Suprapubic skin (tissue), 4 donors: ENCODE measurements at regions not wholly inside any gene's neighbourhood (a gene's known extent, or its start where the extent isn't known, plus 50 kb on each side); places are given as distances from the start of the nearest gene placed in this dataset.
"Not testable (repeated sequence)": the region's sequence is repeated elsewhere in the genome, so short reads cannot be mapped to it uniquely, and the experiment has no call there.

ENCODE experiments used
- DNase-seq, 2 donors: peaks; one replicate each; pipeline ENCODE4 v3.0.0-alpha.2; 2019; ENCODE audit warnings: low spot score in 2 of 2
- H3K27ac ChIP-seq: fragments of 200-600 bp; sonication (generic); one replicate; pipeline ENCODE4 v1.5.1; 2019
- H3K27me3 ChIP-seq: fragments of 200-600 bp; sonication (generic); one replicate; pipeline ENCODE4 v1.5.1; 2019
- H3K36me3 ChIP-seq: fragments of 200-600 bp; sonication (generic); one replicate; pipeline ENCODE4 v1.5.1; 2019
- H3K4me1 ChIP-seq: fragments of 200-600 bp; sonication (generic); one replicate; pipeline ENCODE4 v1.5.1; 2019
- H3K4me3 ChIP-seq: fragments of 200-600 bp; sonication (generic); one replicate; pipeline ENCODE4 v1.5.1; 2019; ENCODE audit warnings: mild to moderate bottlenecking
- H3K9me3 ChIP-seq: fragments of 200-600 bp; sonication (generic); one replicate; pipeline ENCODE4 v1.5.1; 2019
- EP300 ChIP-seq: sonication (generic); formaldehyde crosslinking; IDR thresholded peaks from one replicate; pipeline ENCODE4 v1.6.1; 2017; ENCODE audit warnings: antibody characterized with exemption
- POLR2A ChIP-seq, 2 donors: fragments of 450-650 bp; IDR thresholded peaks; one replicate each; pipeline ENCODE4 v1.6.1; 2017; ENCODE audit warnings: antibody characterized with exemption in 2 of 2, mild to moderate bottlenecking in 2 of 2, moderate library complexity in 2 of 2
- POLR2AphosphoS5 ChIP-seq, 3 donors: sonication (generic); formaldehyde crosslinking; IDR thresholded peaks; one replicate each; pipeline ENCODE4 v1.6.1; 2017; ENCODE audit warnings: antibody characterized with exemption in 3 of 3
- WGBS: methylation state at CpG from one replicate; pipeline ENCODE4 v1.1.5; 2018; 5-methylcytosine and 5-hydroxymethylcytosine counted together
- TF ChIP-seq, protein P1 (sequence below), 2 donors: fragments of 200-600 bp in 1 of 2; fragments of 450-650 bp in 1 of 2; sonication (generic) in 1 of 2; IDR thresholded peaks; one replicate each; pipeline ENCODE4 v1.5.1; 2016 to 2019; ENCODE audit warnings: antibody characterized with exemption in 2 of 2, mild to moderate bottlenecking in 1 of 2, moderate library complexity in 1 of 2

GRCh38 chr7:29642494-29643155 lies 79.0 kb downstream of the PRR15 start:
- 81% methylated on average over 10 of the region's 10 CpGs for WGBS
- H3K27ac ChIP-seq: no peak overlapping the region
- H3K4me3 ChIP-seq: no peak overlapping the region
- TF ChIP-seq EP300: no peak
- TF ChIP-seq POLR2A (IDR thresholded peaks at IDR 0.05): no peak
- TF ChIP-seq, protein P1, sequence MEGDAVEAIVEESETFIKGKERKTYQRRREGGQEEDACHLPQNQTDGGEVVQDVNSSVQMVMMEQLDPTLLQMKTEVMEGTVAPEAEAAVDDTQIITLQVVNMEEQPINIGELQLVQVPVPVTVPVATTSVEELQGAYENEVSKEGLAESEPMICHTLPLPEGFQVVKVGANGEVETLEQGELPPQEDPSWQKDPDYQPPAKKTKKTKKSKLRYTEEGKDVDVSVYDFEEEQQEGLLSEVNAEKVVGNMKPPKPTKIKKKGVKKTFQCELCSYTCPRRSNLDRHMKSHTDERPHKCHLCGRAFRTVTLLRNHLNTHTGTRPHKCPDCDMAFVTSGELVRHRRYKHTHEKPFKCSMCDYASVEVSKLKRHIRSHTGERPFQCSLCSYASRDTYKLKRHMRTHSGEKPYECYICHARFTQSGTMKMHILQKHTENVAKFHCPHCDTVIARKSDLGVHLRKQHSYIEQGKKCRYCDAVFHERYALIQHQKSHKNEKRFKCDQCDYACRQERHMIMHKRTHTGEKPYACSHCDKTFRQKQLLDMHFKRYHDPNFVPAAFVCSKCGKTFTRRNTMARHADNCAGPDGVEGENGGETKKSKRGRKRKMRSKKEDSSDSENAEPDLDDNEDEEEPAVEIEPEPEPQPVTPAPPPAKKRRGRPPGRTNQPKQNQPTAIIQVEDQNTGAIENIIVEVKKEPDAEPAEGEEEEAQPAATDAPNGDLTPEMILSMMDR (IDR thresholded peaks at IDR 0.05): no peak
- TF ChIP-seq POLR2AphosphoS5 (IDR thresholded peaks at IDR 0.05): no peak
- no peaks in the 10 kb centered on the region for H3K36me3 ChIP-seq
- H3K27me3 ChIP-seq: no peaks in the 10 kb centered on the region
- H3K9me3 ChIP-seq: no peaks in the 10 kb centered on the region
- no peak for DNase-seq
- H3K4me1 ChIP-seq: no peaks in the 10 kb centered on the region

DNA sequence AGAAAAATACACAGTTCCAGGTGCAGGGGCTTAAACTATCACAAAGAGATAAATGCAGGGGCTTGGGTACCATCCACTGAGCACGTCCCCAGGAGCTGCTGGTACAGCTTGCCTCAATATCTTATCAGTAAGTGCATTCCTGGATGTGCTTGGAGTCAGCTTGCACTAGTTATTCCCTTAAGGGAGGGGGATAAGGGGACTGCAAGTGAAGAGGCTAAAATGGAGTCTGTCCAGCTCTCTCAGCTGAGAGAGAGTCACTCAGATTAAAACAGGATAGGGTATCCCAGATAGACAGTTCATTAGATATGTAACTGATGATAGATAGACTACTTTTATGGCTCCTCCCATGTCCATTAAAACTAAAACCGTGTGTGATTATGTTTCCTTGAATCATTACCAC lies 82.5 kb downstream of the PRR15 start:
- not testable (repeated sequence) for H3K36me3 ChIP-seq, H3K4me3 ChIP-seq, H3K27me3 ChIP-seq, DNase-seq, H3K4me1 ChIP-seq, H3K9me3 ChIP-seq, H3K27ac ChIP-seq
- 57% methylated on average over 2 of the region's 2 CpGs for WGBS

DNA sequence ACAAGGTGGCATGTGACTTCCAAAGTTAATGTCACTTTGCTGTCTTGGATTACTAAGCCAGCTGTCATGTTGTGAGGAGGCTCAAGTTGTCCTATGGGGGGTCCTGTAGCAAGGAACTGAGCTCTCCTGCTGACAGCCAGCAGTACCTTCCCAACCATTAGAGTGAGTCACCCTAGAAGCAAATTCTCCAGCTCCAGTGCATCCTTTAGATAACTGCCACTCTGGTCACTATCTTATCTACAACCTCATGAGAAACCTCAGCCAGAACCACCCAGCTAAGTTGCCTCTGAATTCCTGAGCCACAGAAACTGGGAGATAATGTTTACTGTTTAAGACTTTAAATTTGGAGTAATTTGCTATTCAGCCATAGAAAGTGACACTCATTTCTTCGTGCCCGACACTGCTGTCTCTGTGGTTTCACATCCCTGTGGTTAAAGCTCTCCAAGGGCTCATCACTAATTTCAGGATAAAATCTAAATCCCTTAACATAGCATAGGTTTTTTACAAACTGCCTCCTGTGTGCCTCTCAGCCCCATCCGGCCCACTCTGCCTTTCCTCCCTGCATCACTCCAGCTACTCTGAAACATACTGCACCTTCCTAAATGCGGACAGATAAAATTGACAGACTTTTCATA lies 83.5 kb downstream of the PRR15 start:
- no peaks in the 10 kb centered on the region for H3K4me1 ChIP-seq
- WGBS: 80% methylated on average over 4 of the region's 4 CpGs
- H3K27me3 ChIP-seq: no peaks in the 10 kb centered on the region
- DNase-seq: no peak
- H3K9me3 ChIP-seq: no peaks in the 10 kb centered on the region
- no peak overlapping the region for H3K4me3 ChIP-seq
- H3K36me3 ChIP-seq: no peaks in the 10 kb centered on the region
- TF ChIP-seq, protein P1 (IDR thresholded peaks at IDR 0.05): no peak
- TF ChIP-seq POLR2A (IDR thresholded peaks at IDR 0.05) (no peak), POLR2AphosphoS5 (IDR thresholded peaks at IDR 0.05) (no peak), EP300 (no peak)
- H3K27ac ChIP-seq: no peak overlapping the region

DNA sequence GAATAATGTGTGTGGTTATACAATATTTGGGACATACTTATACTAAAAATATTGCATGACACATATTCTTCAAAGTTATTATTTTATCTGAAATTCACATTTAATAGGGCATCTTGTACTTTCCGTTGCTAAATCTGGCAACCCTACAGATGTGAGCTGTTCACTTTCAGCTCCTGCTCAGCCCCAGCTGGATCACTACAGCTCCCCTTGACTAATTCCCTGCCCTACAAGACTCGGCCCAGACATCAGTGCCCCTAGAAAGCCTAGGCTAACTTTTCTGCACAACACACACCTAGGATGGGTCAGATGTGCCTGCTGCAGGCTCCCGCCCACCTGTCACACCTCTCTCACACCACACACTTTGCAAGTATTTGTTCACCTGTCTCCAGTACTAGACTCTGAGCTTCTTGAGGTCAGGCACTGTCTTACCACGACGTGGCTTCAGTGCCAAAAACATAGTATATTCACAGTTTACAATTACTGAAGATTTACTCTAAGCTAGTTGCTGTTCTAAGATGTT lies 84.1 kb downstream of the PRR15 start:
- not testable (repeated sequence) for H3K27me3 ChIP-seq, H3K36me3 ChIP-seq, H3K4me3 ChIP-seq, H3K4me1 ChIP-seq, H3K9me3 ChIP-seq, DNase-seq, H3K27ac ChIP-seq
- WGBS: 93% methylated on average over 5 of the region's 5 CpGs

DNA sequence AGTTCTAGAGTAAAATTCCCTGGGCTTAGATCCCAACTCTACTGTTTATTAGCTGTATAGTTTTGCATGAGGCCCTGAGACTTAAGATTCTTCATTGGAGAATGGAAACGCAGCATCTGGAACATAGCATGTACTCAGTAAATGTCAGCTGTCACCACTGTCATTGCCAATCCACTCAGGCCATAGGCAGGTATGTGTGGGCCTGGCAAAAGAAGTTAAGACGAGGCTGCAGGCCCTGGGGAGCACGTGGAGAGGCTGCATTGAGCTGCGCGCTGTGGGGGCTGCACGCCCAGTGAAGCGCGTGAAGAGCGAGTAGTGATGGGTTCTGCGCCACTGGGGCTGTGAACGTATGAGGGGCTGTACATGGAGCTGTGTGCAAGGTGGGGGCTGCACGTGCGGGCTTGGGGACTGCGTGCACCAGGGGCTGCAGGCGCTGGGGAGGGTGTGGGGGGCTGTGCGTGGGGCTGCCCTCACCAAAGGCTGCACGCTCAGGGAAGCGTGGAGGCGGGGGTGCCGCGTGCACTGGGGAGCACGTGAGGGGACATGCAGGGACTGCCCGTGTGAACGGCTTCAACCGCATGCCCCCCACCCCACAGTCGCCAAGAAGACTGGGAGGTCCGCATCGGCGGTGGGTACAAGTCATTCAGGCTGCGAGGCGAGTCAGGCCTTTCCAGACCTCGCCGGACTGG lies 85.5 kb downstream of the PRR15 start:
- WGBS: 92% methylated on average over 24 of the region's 33 CpGs
- no peaks in the 10 kb centered on the region for H3K27me3 ChIP-seq
- TF ChIP-seq EP300 (no peak), POLR2AphosphoS5 (IDR thresholded peaks at IDR 0.05) (no peak), POLR2A (IDR thresholded peaks at IDR 0.05) (no peak)
- TF ChIP-seq, protein P1 (IDR thresholded peaks at IDR 0.05): no peak
- H3K4me1 ChIP-seq: no peaks in the 10 kb centered on the region
- no peak for DNase-seq
- H3K36me3 ChIP-seq: no peaks in the 10 kb centered on the region
- H3K4me3 ChIP-seq: no peak overlapping the region
- no peaks in the 10 kb centered on the region for H3K9me3 ChIP-seq
- H3K27ac ChIP-seq: no peak overlapping the region

GRCh38 chr7:29649876-29650275 lies 86.2 kb downstream of the PRR15 start:
- Histone ChIP-seq H3K27ac (no peak overlapping the region), H3K4me3 (no peak overlapping the region), H3K9me3 (no peaks in the 10 kb centered on the region), H3K4me1 (no peaks in the 10 kb centered on the region), H3K27me3 (no peaks in the 10 kb centered on the region), H3K36me3 (no peaks in the 10 kb centered on the region)
- TF ChIP-seq EP300 (no peak), POLR2AphosphoS5 (IDR thresholded peaks at IDR 0.05) (no peak), POLR2A (IDR thresholded peaks at IDR 0.05) (no peak)
- TF ChIP-seq, protein P1 (IDR thresholded peaks at IDR 0.05): no peak
- 96% methylated on average over 10 of the region's 21 CpGs for WGBS
- DNase-seq: no peak
